Duodenal mucosa (tissue), 2 donors: ENCODE measurements at regions not wholly inside any gene's neighbourhood (a gene's known extent, or its start where the extent isn't known, plus 50 kb on each side); places are given as distances from the start of the nearest gene placed in this dataset.

ENCODE experiments used
- H3K27ac ChIP-seq: one replicate; pipeline ENCODE4 v1.7.0; 2013; ENCODE audit warnings: low read depth, low read length
- H3K27me3 ChIP-seq, 2 donors: one replicate each; pipeline ENCODE4 v1.7.0; 2013; ENCODE audit warnings: low read length in 2 of 2, control low read depth in 1 of 2; ENCODE audit not compliant: insufficient read depth in 2 of 2, control insufficient read depth in 1 of 2
- H3K36me3 ChIP-seq, 2 donors: one replicate each; pipeline ENCODE4 v1.7.0; 2013; ENCODE audit warnings: low read length in 2 of 2, control low read depth in 1 of 2; ENCODE audit not compliant: insufficient read depth in 2 of 2, control insufficient read depth in 1 of 2
- H3K4me1 ChIP-seq, 2 donors: one replicate each; pipeline ENCODE4 v1.7.0; 2013; ENCODE audit warnings: low read length in 2 of 2, control low read depth in 1 of 2; ENCODE audit not compliant: insufficient read depth in 2 of 2, control insufficient read depth in 1 of 2
- H3K4me3 ChIP-seq, 2 donors: one replicate each; pipeline ENCODE4 v1.7.0; 2013; ENCODE audit warnings: low read length in 2 of 2, low read depth in 1 of 2
- H3K9ac ChIP-seq, 2 donors: one replicate each; pipeline ENCODE4 v1.7.0; 2013; ENCODE audit warnings: low read length in 2 of 2, low read depth in 1 of 2
- H3K9me3 ChIP-seq, 2 donors: one replicate each; pipeline ENCODE4 v1.7.0; 2013; ENCODE audit warnings: low read length in 2 of 2, control low read depth in 1 of 2; ENCODE audit not compliant: control insufficient read depth in 1 of 2

- Histone ChIP-seq H3K9ac (no peak overlapping the region), H3K27me3 (no peaks in the 10 kb centered on the region), H3K36me3 (no peaks in the 10 kb centered on the region), H3K4me3 (no peak overlapping the region), H3K4me1 (no peaks in the 10 kb centered on the region), H3K9me3 (no peaks in the 10 kb centered on the region), H3K27ac (no peak overlapping the region)
Measured at GRCh38 chr2:58638256-58638805, 397.2 kb upstream of the FANCL start.

DNA sequence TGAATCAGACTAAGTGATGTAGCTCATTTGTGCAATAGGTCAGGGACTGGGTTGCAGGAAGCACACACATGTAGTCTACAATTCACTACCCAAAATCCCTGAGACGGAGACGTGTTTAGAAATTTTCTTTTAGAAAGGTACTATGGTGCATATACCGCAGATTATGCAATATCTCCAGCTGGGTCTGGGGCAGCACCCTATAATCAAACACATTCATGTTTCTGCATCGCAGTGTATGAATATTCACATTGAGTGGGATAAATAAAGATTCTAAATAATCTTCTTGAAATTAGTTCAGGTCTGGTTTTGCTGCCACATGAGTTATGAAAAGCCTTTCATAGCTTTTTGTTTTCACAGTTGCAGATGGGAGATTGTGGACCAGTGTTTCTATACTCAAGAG lies 395.7 kb upstream of the FANCL start:
- no peaks in the 10 kb centered on the region for H3K27me3 ChIP-seq
- no peak overlapping the region for H3K27ac ChIP-seq
- H3K4me3 ChIP-seq: no peak overlapping the region
- no peaks in the 10 kb centered on the region for H3K9me3 ChIP-seq
- no peak overlapping the region for H3K9ac ChIP-seq
- no peaks in the 10 kb centered on the region for H3K36me3 ChIP-seq
- H3K4me1 ChIP-seq: no peaks in the 10 kb centered on the region

GRCh38 chr2:58635801-58636375 lies 394.8 kb upstream of the FANCL start:
- Histone ChIP-seq H3K9ac (no peak overlapping the region), H3K27me3 (no peaks in the 10 kb centered on the region), H3K36me3 (no peaks in the 10 kb centered on the region), H3K4me1 (no peaks in the 10 kb centered on the region), H3K9me3 (no peaks in the 10 kb centered on the region), H3K27ac (no peak overlapping the region), H3K4me3 (no peak overlapping the region)

- Histone ChIP-seq H3K27me3 (no peaks in the 10 kb centered on the region), H3K9ac (no peak overlapping the region), H3K36me3 (no peaks in the 10 kb centered on the region), H3K4me1 (no peaks in the 10 kb centered on the region), H3K4me3 (no peak overlapping the region), H3K9me3 (no peaks in the 10 kb centered on the region), H3K27ac (no peak overlapping the region)
Measured at GRCh38 chr2:58634653-58635370, 393.7 kb upstream of the FANCL start.

- no peaks in the 10 kb centered on the region for H3K9me3 ChIP-seq
Measured at GRCh38 chr2:58633613-58634365, 392.7 kb upstream of the FANCL start.

DNA sequence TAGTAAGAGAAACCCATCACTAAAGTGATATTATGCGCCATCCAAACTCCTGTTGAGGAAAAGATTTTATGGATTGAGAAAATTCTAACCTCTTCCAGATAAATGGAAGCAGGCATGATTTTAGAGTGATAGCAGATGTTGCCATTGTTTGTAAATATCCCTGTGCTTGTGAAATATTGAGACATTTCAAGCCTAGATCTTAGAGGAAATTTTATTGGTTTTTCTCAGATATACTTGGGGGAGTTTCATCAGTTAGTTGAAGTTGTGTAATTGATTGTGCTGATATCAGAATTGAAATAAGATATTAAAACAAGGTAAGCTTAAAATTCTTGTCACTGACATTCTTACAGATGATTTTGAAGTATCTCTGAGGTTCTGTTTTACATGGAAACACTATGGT lies 390.9 kb upstream of the FANCL start:
- no peaks in the 10 kb centered on the region for H3K36me3 ChIP-seq
- H3K9me3 ChIP-seq: no peaks in the 10 kb centered on the region
- no peaks in the 10 kb centered on the region for H3K27me3 ChIP-seq
- H3K4me1 ChIP-seq: no peaks in the 10 kb centered on the region
- H3K27ac ChIP-seq: no peak overlapping the region
- H3K9ac ChIP-seq: no peak overlapping the region
- H3K4me3 ChIP-seq: no peak overlapping the region

More at GRCh38 chr2:58633613-58634365, 392.7 kb upstream of the FANCL start:
- H3K27me3 ChIP-seq: no peaks in the 10 kb centered on the region
- H3K9ac ChIP-seq: no peak overlapping the region
- H3K4me3 ChIP-seq: no peak overlapping the region
- H3K36me3 ChIP-seq: no peaks in the 10 kb centered on the region
- no peak overlapping the region for H3K27ac ChIP-seq
- no peaks in the 10 kb centered on the region for H3K4me1 ChIP-seq

- Histone ChIP-seq H3K9ac (no peak overlapping the region), H3K27me3 (no peaks in the 10 kb centered on the region), H3K4me1 (no peaks in the 10 kb centered on the region), H3K4me3 (no peak overlapping the region), H3K27ac (no peak overlapping the region), H3K36me3 (no peaks in the 10 kb centered on the region), H3K9me3 (no peaks in the 10 kb centered on the region)
Measured at GRCh38 chr2:58629545-58630119, 388.5 kb upstream of the FANCL start.

DNA sequence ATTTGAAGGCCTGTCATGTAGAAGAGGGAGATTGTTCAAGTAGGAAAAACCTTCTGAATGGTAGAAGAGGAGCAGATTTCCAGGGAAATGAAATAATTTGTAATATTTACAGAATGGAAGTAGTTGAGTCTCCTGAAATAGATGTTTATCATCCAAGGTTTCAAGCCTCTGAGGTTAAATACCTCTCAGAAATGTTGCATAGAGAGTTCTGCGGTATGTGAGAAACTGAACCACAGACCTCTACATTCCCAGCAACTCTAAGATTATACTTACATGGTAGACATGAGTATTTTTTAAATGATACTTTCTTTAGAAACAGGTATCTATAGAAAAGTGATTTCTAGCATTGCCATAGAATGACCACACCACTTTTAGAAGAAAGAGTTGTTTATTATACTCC lies 379.8 kb upstream of the FANCL start:
- no peak overlapping the region for H3K9ac ChIP-seq
- no peaks in the 10 kb centered on the region for H3K4me1 ChIP-seq
- no peaks in the 10 kb centered on the region for H3K27me3 ChIP-seq
- H3K27ac ChIP-seq: no peak overlapping the region
- no peak overlapping the region for H3K4me3 ChIP-seq
- no peaks in the 10 kb centered on the region for H3K9me3 ChIP-seq
- H3K36me3 ChIP-seq: no peaks in the 10 kb centered on the region

DNA sequence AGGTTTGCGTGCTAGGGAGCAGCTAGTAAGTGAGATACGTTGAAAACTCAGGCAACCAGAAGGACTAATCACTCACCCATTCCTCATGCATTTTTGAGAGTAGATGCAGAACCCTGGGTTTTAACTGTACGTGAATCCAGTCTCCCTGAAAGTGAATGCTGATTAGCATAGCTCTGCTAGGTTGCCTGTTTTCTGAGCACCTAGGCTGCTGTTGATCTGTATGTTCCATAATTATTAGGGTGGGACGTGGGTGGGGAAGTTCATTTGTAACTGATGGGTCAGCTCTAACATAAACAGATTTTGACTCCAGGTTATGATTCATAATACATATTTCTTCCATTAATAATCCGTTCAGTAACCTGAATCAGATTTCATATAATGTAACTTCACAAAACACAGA lies 379.0 kb upstream of the FANCL start:
- H3K9me3 ChIP-seq: no peaks in the 10 kb centered on the region
- H3K9ac ChIP-seq: no peak overlapping the region
- no peak overlapping the region for H3K27ac ChIP-seq
- no peak overlapping the region for H3K4me3 ChIP-seq
- no peaks in the 10 kb centered on the region for H3K4me1 ChIP-seq
- H3K36me3 ChIP-seq: no peaks in the 10 kb centered on the region
- H3K27me3 ChIP-seq: no peaks in the 10 kb centered on the region

GRCh38 chr2:58616961-58617360 lies 375.8 kb upstream of the FANCL start:
- Histone ChIP-seq H3K9ac (no peak overlapping the region), H3K4me3 (no peak overlapping the region), H3K9me3 (no peaks in the 10 kb centered on the region), H3K4me1 (no peaks in the 10 kb centered on the region), H3K36me3 (no peaks in the 10 kb centered on the region), H3K27ac (no peak overlapping the region), H3K27me3 (no peaks in the 10 kb centered on the region)
